ENCODE measurements at regions not wholly inside any gene's neighbourhood (a gene's known extent, or its start where the extent isn't known, plus 50 kb on each side); places are given as distances from the start of the nearest gene placed in this dataset.

DNA sequence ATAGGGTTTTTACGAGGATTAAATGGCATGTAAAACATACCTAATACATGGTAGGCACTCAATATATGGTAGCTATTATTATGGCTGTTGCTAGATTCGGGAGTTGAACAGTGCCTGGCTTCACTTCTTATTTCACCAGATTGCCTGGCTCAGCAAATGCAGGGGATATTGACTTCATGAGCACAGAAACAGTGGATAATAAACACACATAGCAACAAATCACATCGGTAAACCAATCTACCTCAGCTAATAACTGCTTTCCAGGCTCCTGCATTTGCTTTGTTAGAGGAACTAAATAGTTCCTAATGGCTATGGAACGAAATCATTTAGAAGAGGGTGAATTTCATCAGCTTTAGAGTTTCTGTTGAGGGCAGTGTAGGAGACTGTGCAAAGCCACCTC lies 105.2 kb upstream of the TMCC3 start:
- H3K27ac ChIP-seq, result no peak overlapping the region
- DNase-seq (ENCODE audit: low spot score), result no peak
- ChIA-PET CTCF (interaction anchor here (0.6 to 1.0 kb wide), 2 partner anchors 110 to 621 kb away, joined by 3 read pairs; no protein-coding TSS in a partner anchor), POLR2A (ENCODE audit: low non-redundant PET) (no interaction called here)
- no peak for TF ChIP-seq CTCF (conservative IDR thresholded peaks at IDR 0.05; ENCODE audit: low read depth)

DNA sequence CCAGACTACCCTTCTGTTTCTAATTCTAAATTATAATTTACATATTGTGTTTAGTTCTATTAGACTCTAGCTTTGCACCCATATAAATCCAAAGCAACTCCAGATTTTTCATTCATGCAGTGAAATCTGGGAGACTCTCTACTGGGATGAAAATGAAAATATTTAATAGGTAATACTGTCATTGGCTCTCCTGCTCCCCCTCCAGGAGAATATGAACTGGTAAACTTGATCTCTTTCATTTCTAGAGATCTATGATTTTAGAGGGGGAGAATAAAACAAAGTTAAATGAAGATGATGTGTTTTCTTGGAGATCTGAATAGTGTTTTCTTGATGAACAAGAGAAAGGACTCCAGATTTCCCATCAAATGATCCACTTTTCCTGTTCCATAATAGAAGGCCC lies 104.3 kb upstream of the TMCC3 start:
- no peak; the same call in 1 of the 2 replicates for TF ChIP-seq CTCF (conservative IDR thresholded peaks at IDR 0.05; ENCODE audit: low read depth)

GRCh38 chr12:94753036-94753679 lies 102.8 kb upstream of the TMCC3 start:
- ChIA-PET POLR2A (ENCODE audit: low non-redundant PET) (no interaction called here), CTCF (interaction anchor here (0.9 kb wide), 1 partner anchor 20 kb away, joined by 3 read pairs; no protein-coding TSS in a partner anchor)
- peak; percentile 9 for DNase-seq (ENCODE audit: low spot score)
- TF ChIP-seq CTCF (conservative IDR thresholded peaks at IDR 0.05; ENCODE audit: low read depth), result no peak
- no peak overlapping the region for H3K27ac ChIP-seq

More for the DNA sequence above, 104.3 kb upstream of the TMCC3 start:
- ChIA-PET CTCF (no interaction called here), POLR2A (ENCODE audit: low non-redundant PET) (no interaction called here)
- H3K27ac ChIP-seq, result no peak overlapping the region
- DNase-seq (ENCODE audit: low spot score), result no peak

GRCh38 chr12:94750864-94751263 lies 100.5 kb upstream of the TMCC3 start:
- ChIA-PET POLR2A (ENCODE audit: low non-redundant PET) (no interaction called here), CTCF (interaction anchor here (0.6 kb wide), 1 partner anchor 247 kb away, joined by 3 read pairs; no protein-coding TSS in a partner anchor)

DNA sequence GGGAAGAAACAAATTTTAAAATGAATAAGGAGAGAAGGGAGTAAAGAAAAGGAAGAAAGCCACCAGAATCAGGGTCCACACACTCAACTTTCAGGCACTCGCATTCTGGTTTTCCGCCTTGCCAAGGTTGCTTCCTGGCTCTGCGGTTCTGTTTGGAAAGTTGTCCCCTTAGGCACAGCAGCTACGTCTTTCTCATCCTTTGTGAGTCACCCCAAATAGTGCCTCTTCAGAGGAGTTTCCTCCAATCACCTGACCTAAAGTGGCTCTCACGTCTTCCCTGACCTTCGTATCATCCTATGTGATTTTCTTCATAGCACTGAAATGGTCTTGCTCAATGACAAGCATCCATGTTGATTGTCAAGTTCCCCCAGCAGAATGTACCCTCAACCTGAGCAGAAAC lies 99.5 kb upstream of the TMCC3 start:
- CTCF ChIA-PET, result no interaction called here
- no peak overlapping the region for H3K27ac ChIP-seq
- DNase-seq (ENCODE audit: low spot score), result no peak
- no peak for TF ChIP-seq CTCF (conservative IDR thresholded peaks at IDR 0.05; ENCODE audit: low read depth)
- POLR2A ChIA-PET (ENCODE audit: low non-redundant PET), result no interaction called here

More at GRCh38 chr12:94750864-94751263, 100.5 kb upstream of the TMCC3 start:
- no peak for DNase-seq (ENCODE audit: low spot score)
- TF ChIP-seq CTCF (conservative IDR thresholded peaks at IDR 0.05; ENCODE audit: low read depth), result no peak
- H3K27ac ChIP-seq, result no peak overlapping the region

DNA sequence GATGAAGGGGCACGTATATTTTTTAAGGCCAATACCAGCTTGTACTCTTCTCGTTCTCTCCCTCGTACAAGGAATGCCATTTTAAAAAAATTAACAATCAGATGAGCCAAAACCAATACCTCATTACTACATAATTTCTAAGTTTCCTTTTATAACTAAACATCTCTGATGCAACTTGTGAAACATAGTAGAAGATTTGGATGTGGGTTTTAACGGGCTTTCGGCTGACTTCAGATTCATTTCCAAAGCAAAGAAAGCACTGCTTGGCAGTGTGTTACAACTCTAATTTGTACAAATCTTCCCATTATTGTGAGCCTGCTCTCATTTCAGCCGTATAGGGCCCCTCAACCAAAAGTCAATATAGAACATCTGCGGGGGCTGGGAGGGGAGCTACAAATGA lies 99.1 kb upstream of the TMCC3 start:
- no peak overlapping the region for H3K27ac ChIP-seq
- no peak for TF ChIP-seq CTCF (conservative IDR thresholded peaks at IDR 0.05; ENCODE audit: low read depth)
- POLR2A ChIA-PET (ENCODE audit: low non-redundant PET), result no interaction called here
- CTCF ChIA-PET, result no interaction called here
- no peak for DNase-seq (ENCODE audit: low spot score)
